LNCAP (cell line): ENCODE measurements at regions not wholly inside any gene's neighbourhood (a gene's known extent, or its start where the extent isn't known, plus 50 kb on each side); places are given as distances from the start of the nearest gene placed in this dataset.

Experiments used
- CTCF ChIP-seq: fragments of 450-650 bp; IDR thresholded peaks from 2 replicates; pipeline ENCODE4 v1.5.1; 2017; ENCODE audit warnings: mild to moderate bottlenecking

GRCh38 chr1:209109001-209109785, 474.3 kb upstream of the CAMK1G start:
- TF ChIP-seq CTCF, result no peak

- no peak for TF ChIP-seq CTCF
These were observed 470.0 kb upstream of the CAMK1G start for GRCh38 chr1:209113521-209113920.

- no peak for TF ChIP-seq CTCF
These were observed 466.8 kb upstream of the CAMK1G start for GRCh38 chr1:209116705-209117104.

- TF ChIP-seq CTCF, result no peak
These were observed 459.9 kb upstream of the CAMK1G start for GRCh38 chr1:209123601-209124000.

GRCh38 chr1:209130886-209131285, 452.6 kb upstream of the CAMK1G start:
- no peak for TF ChIP-seq CTCF

GRCh38 chr1:209132736-209133467, 450.6 kb upstream of the CAMK1G start:
- TF ChIP-seq CTCF, result no peak

GRCh38 chr1:209134001-209134400, 449.5 kb upstream of the CAMK1G start:
- no peak for TF ChIP-seq CTCF
